Ishikawa (cell line): ENCODE measurements at regions not wholly inside any gene's neighbourhood (a gene's known extent, or its start where the extent isn't known, plus 50 kb on each side); places are given as distances from the start of the nearest gene placed in this dataset.

ENCODE experiments used
- CEBPB ChIP-seq: IDR thresholded peaks from 2 replicates; pipeline ENCODE4 v1.6.1; 2012
- CREB1 ChIP-seq: IDR thresholded peaks from 2 replicates; pipeline ENCODE4 v1.6.1; 2012; ENCODE audit warnings: low read depth
- EGR1 ChIP-seq: IDR thresholded peaks from 2 replicates; pipeline ENCODE4 v1.6.1; 2012
- EP300 ChIP-seq: IDR thresholded peaks from 2 replicates; pipeline ENCODE4 v1.6.1; 2012; ENCODE audit warnings: borderline replicate concordance
- FOXM1 ChIP-seq: IDR thresholded peaks from 2 replicates; pipeline ENCODE4 v1.6.1; 2012; ENCODE audit warnings: low read depth, borderline replicate concordance
- NFIC ChIP-seq: IDR thresholded peaks from 2 replicates; pipeline ENCODE4 v1.6.1; 2012
- RAD21 ChIP-seq: IDR thresholded peaks from 2 replicates; pipeline ENCODE4 v1.6.1; 2012; ENCODE audit warnings: low read depth
- TAF1 ChIP-seq: IDR thresholded peaks from 2 replicates; pipeline ENCODE4 v1.6.1; 2012; ENCODE audit warnings: low read depth, mild to moderate bottlenecking
- TCF12 ChIP-seq: IDR thresholded peaks from 2 replicates; pipeline ENCODE4 v1.6.1; 2012; ENCODE audit warnings: low read depth
- TEAD4 ChIP-seq: IDR thresholded peaks from 2 replicates; pipeline ENCODE4 v1.6.1; 2012
- YY1 ChIP-seq: IDR thresholded peaks from 2 replicates; pipeline ENCODE4 v1.6.1; 2012; ENCODE audit warnings: low read depth
- ZBTB7A ChIP-seq: IDR thresholded peaks from 2 replicates; pipeline ENCODE4 v1.6.1; 2012; ENCODE audit warnings: low read depth
- TF ChIP-seq, protein P1 (sequence below): IDR thresholded peaks from 2 replicates; pipeline ENCODE4 v1.6.1; 2012; ENCODE audit warnings: low read depth, mild to moderate bottlenecking
- TF ChIP-seq, protein P2 (sequence below): IDR thresholded peaks from 2 replicates; pipeline ENCODE4 v1.6.1; 2012
- TF ChIP-seq, protein P3 (sequence below): IDR thresholded peaks from 2 replicates; pipeline ENCODE4 v1.6.1; 2012

DNA sequence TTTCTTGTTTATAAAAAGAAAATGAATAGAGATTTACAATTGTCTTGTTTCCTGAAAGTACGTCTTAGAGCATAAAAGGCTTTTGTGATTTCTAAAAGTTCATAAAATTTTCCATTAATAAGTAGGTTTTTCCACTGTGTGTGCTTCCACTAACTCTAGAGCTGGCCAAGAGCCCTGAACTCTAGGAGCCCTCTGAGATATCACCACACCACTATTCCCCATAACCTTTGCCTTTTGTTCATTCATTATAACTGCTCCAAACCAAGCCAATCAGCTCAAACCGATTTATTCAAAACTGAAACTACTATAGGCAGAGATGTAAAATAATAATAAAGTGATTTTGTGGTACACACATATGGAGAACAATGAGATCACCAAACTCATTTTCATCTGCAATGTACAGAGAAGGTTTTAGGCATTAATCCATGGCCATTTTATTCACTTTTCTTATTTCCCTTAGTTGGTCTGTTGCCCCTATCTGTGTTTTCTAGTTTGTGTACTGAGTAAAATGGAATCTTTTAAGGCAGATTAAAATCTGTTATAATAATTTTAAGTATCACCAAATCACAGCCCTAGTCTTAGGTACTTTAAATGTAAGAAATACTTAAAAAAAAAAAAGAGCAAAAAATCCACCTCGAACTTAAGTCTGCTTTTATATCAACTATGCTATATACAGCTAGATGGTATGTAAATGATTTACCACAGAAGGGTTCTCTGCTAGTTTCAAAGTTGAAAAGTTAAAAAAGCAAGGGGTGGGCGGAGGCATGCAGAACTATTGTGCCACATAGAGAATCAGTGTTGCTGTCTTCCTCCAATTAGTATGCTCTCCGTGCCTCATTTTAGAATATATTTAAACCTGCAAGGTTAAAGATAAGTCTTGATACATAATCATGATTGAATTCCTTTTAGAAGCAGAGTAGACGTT, 311.3 kb downstream of the KLF12 start:
- TF ChIP-seq, protein P1, sequence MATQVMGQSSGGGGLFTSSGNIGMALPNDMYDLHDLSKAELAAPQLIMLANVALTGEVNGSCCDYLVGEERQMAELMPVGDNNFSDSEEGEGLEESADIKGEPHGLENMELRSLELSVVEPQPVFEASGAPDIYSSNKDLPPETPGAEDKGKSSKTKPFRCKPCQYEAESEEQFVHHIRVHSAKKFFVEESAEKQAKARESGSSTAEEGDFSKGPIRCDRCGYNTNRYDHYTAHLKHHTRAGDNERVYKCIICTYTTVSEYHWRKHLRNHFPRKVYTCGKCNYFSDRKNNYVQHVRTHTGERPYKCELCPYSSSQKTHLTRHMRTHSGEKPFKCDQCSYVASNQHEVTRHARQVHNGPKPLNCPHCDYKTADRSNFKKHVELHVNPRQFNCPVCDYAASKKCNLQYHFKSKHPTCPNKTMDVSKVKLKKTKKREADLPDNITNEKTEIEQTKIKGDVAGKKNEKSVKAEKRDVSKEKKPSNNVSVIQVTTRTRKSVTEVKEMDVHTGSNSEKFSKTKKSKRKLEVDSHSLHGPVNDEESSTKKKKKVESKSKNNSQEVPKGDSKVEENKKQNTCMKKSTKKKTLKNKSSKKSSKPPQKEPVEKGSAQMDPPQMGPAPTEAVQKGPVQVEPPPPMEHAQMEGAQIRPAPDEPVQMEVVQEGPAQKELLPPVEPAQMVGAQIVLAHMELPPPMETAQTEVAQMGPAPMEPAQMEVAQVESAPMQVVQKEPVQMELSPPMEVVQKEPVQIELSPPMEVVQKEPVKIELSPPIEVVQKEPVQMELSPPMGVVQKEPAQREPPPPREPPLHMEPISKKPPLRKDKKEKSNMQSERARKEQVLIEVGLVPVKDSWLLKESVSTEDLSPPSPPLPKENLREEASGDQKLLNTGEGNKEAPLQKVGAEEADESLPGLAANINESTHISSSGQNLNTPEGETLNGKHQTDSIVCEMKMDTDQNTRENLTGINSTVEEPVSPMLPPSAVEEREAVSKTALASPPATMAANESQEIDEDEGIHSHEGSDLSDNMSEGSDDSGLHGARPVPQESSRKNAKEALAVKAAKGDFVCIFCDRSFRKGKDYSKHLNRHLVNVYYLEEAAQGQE, result no peak
- TF ChIP-seq, protein P2, sequence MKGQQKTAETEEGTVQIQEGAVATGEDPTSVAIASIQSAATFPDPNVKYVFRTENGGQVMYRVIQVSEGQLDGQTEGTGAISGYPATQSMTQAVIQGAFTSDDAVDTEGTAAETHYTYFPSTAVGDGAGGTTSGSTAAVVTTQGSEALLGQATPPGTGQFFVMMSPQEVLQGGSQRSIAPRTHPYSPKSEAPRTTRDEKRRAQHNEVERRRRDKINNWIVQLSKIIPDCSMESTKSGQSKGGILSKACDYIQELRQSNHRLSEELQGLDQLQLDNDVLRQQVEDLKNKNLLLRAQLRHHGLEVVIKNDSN, result no peak
- no peak for TF ChIP-seq TCF12
- TF ChIP-seq NFIC, result no peak
- no peak for TF ChIP-seq RAD21
- TF ChIP-seq CREB1, result no peak
- no peak for TF ChIP-seq FOXM1
- no peak for TF ChIP-seq EGR1
- TF ChIP-seq TAF1, result no peak

DNA sequence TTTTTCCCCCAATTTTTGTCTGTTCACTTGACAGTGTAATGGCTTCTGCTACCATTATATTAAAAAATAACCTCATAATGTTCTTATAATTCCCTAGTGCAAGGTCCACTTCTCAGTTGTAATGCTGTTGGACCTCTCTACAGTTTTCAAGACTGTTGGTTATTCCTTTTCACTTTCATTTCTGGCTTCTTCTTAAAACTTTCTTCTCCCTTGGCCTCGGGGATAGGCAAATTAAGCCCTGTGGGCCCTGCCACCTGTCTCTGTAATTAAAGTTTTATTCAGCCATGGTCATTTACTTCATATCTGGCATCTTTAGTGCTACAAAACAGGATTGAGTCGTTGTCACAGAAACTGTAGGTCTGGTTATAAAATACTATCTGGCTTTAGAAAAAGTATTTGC, 313.5 kb downstream of the KLF12 start:
- TF ChIP-seq RAD21 (no peak), CEBPB (no peak), FOXM1 (no peak), YY1 (no peak), TAF1 (no peak), NFIC (no peak), ZBTB7A (no peak)
- TF ChIP-seq, protein P1, result no peak
- TF ChIP-seq, protein P2, result no peak

DNA sequence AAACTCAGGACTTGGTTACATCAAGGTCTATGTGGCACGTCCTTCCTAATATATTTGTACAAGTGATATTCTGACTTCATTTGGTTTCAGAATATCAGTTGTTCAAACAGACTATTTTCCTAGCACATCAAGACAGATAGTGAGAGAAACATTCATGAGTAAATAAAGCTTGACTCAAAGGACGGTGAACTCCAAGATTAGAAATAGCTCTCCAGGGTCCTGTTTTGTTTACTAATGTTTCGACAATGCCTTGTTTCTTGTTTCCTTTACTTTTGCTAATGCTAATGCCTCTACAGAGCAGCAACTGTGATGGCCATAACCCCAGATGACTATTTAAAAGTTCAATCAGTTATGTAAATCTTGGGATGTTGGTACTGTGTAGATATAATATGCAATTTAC, 313.9 kb downstream of the KLF12 start:
- TF ChIP-seq TEAD4, result no peak

DNA sequence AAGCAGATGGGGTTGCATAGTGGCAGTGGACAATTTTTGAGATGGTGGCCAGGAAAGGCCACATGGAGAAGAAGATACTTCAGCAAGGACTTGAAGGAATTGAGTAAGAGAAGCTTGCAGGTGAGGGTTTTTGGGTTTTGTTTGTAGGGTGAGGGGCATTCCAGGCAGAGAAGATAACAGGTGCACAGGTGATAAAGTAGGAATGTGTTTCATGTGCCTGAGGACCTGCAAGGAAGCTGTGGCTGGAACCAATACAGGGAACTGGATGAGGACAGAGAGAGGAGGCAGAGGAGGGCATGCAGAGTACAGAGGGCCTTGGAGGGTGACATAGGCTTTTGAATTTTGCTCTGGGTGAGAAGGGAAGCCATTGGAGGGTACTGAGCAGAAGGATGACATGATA, 314.5 kb downstream of the KLF12 start:
- TF ChIP-seq CREB1 (no peak), TCF12 (no peak), ZBTB7A (no peak), TEAD4 (no peak), NFIC (no peak), EGR1 (no peak), YY1 (no peak), RAD21 (no peak), CEBPB (no peak), EP300 (no peak), FOXM1 (no peak), TAF1 (no peak)
- TF ChIP-seq, protein P3, sequence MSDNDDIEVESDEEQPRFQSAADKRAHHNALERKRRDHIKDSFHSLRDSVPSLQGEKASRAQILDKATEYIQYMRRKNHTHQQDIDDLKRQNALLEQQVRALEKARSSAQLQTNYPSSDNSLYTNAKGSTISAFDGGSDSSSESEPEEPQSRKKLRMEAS, result no peak
- TF ChIP-seq, protein P1, result no peak
- TF ChIP-seq, protein P2, result no peak
